Mesenchymal stem cell (in vitro differentiated cells and primary cell): ENCODE measurements at regions not wholly inside any gene's neighbourhood (a gene's known extent, or its start where the extent isn't known, plus 50 kb on each side); places are given as distances from the start of the nearest gene placed in this dataset.

ENCODE experiments used
- DNase-seq: peaks from one replicate; pipeline ENCODE4 v3.0.0-alpha.2; 2013
- H2AFZ ChIP-seq: one replicate; pipeline ENCODE4 v1.6.1; 2013; ENCODE audit warnings: low read depth, mild to moderate bottlenecking, control low read depth, inconsistent platforms, low read length, moderate library complexity
- H2AK5ac ChIP-seq: 2 replicates; pipeline ENCODE4 v1.6.1; 2013; ENCODE audit warnings: low read length, moderate library complexity, mild to moderate bottlenecking, inconsistent platforms; ENCODE audit not compliant: severe bottlenecking
- H2BK120ac ChIP-seq: one replicate; pipeline ENCODE4 v1.6.1; 2013; ENCODE audit warnings: low read depth, mild to moderate bottlenecking, inconsistent platforms, low read length, moderate library complexity
- H2BK12ac ChIP-seq, 2 experiments: one replicate each; pipeline ENCODE4 v1.6.1; 2013; ENCODE audit warnings: inconsistent platforms in 2 of 2, low read length in 2 of 2, mild to moderate bottlenecking in 2 of 2, moderate library complexity in 2 of 2, control low read depth in 1 of 2
- H2BK15ac ChIP-seq: one replicate; pipeline ENCODE4 v1.6.1; 2013; ENCODE audit warnings: mild to moderate bottlenecking, low read depth, inconsistent platforms; ENCODE audit not compliant: poor library complexity, severe bottlenecking
- H2BK5ac ChIP-seq: 2 replicates; pipeline ENCODE4 v1.6.1; 2013; ENCODE audit warnings: low read depth, mild to moderate bottlenecking, low read length, control low read depth, inconsistent platforms; ENCODE audit not compliant: poor library complexity, severe bottlenecking
- H3K14ac ChIP-seq, 2 experiments: one replicate each; pipeline ENCODE4 v1.6.1; 2013; ENCODE audit warnings: inconsistent platforms in 2 of 2, low read length in 2 of 2, control low read depth in 1 of 2, mild to moderate bottlenecking in 1 of 2, moderate library complexity in 1 of 2
- H3K18ac ChIP-seq, 2 experiments: one replicate each; pipeline ENCODE4 v1.6.1; 2013; ENCODE audit warnings: inconsistent platforms in 2 of 2, low read length in 2 of 2, control low read depth in 1 of 2, low read depth in 1 of 2, mild to moderate bottlenecking in 1 of 2
- H3K23ac ChIP-seq, 2 experiments: one replicate each; pipeline ENCODE4 v1.6.1; 2013; ENCODE audit warnings: inconsistent platforms in 2 of 2, low read length in 2 of 2, mild to moderate bottlenecking in 2 of 2, moderate library complexity in 2 of 2, control low read depth in 1 of 2
- H3K27ac ChIP-seq: 2 replicates; pipeline ENCODE4 v1.5.1; 2013; ENCODE audit warnings: mild to moderate bottlenecking, moderate library complexity, low read length, control low read depth, inconsistent platforms; ENCODE audit not compliant: poor library complexity, severe bottlenecking
- H3K27me3 ChIP-seq, 2 experiments: 2 replicates each; pipeline versions ENCODE4 v1.6.1 to v1.7.0; 2013; ENCODE audit warnings: low read length in 2 of 2, mild to moderate bottlenecking in 2 of 2, moderate library complexity in 2 of 2, control low read depth in 1 of 2, inconsistent platforms in 1 of 2; ENCODE audit not compliant: control insufficient read depth in 1 of 2, insufficient read depth in 1 of 2
- H3K36me3 ChIP-seq, 2 experiments: 2 replicates each; pipeline versions ENCODE4 v1.6.1 to v1.7.0; 2013; ENCODE audit warnings: low read length in 2 of 2, control low read depth in 1 of 2, inconsistent platforms in 1 of 2, low read depth in 1 of 2, mild to moderate bottlenecking in 1 of 2; ENCODE audit not compliant: insufficient read depth in 2 of 2, control insufficient read depth in 1 of 2
- H3K4ac ChIP-seq, 2 experiments: one replicate each; pipeline ENCODE4 v1.6.1; 2013; ENCODE audit warnings: inconsistent platforms in 2 of 2, low read length in 2 of 2, mild to moderate bottlenecking in 2 of 2, moderate library complexity in 2 of 2, control low read depth in 1 of 2, low read depth in 1 of 2
- H3K4me1 ChIP-seq: 2 replicates; pipeline ENCODE4 v1.6.1; 2013; ENCODE audit warnings: low read depth, low read length, control low read depth; ENCODE audit not compliant: control insufficient read depth, insufficient read depth
- H3K4me2 ChIP-seq: 2 replicates; pipeline ENCODE4 v1.6.1; 2013; ENCODE audit warnings: low read length, mild to moderate bottlenecking, inconsistent platforms; ENCODE audit not compliant: poor library complexity, severe bottlenecking
- H3K4me3 ChIP-seq, 2 experiments: 2 replicates each; pipeline versions ENCODE4 v1.5.1 to v1.7.0; 2013; ENCODE audit warnings: low read length in 2 of 2, mild to moderate bottlenecking in 2 of 2, control low read depth in 1 of 2, low read depth in 1 of 2; ENCODE audit not compliant: insufficient read depth in 1 of 2
- H3K79me1 ChIP-seq: replicated peaks from 2 replicates; pipeline ENCODE4 v1.6.1; 2013; ENCODE audit warnings: mild to moderate bottlenecking, control low read depth, low read length, inconsistent platforms; ENCODE audit not compliant: poor library complexity, severe bottlenecking
- H3K9ac ChIP-seq: 2 replicates; pipeline ENCODE4 v1.7.0; 2013; ENCODE audit warnings: mild to moderate bottlenecking, low read length, moderate library complexity
- H3K9me3 ChIP-seq: 2 replicates; pipeline ENCODE4 v1.7.0; 2013; ENCODE audit warnings: mild to moderate bottlenecking, low read length; ENCODE audit not compliant: control insufficient read depth
- H4K8ac ChIP-seq: one replicate; pipeline ENCODE4 v1.6.1; 2013; ENCODE audit warnings: inconsistent platforms, mild to moderate bottlenecking, low read length, moderate library complexity
- H4K91ac ChIP-seq: one replicate; pipeline ENCODE4 v1.6.1; 2013; ENCODE audit warnings: mild to moderate bottlenecking, low read length, inconsistent platforms
- WGBS: methylation state at CpG from one replicate; pipeline ENCODE4 v1.1.7; 2013; ENCODE audit warnings: mixed read lengths; 5-methylcytosine and 5-hydroxymethylcytosine counted together

DNA sequence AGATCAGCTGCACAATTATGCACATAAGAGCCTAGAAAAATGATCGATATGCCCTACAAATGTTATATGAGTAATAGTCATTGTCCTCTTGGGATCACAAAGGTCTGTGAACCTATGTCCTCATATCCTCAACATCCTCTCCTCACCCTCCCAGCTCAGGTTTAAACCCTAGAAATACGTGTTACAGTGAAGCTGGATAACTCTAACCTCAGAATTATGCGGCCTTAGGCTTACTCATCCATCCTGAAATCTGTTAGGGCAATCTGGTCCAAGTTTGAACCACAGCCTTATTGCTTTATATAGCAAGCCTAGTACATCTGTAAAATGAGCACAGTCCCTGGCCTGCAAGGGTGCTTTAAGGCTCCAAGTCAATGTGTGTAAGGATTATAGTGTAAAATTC is 84.2 kb upstream of the FRMD4A start:
- Histone ChIP-seq H3K4me1 (peaks cover 1% of the 10 kb centered on the region), H3K4me2 (no peak overlapping the region), H2BK5ac (no peak overlapping the region), H3K4ac (no peak overlapping the region), H3K27ac (no peak overlapping the region), H3K23ac (no peak overlapping the region), H3K4me3 (no peak overlapping the region), H3K36me3 (no peaks in the 10 kb centered on the region), H3K27me3 (peaks cover 0 to 77% of the 10 kb centered on the region in 2 experiments), H3K79me1 (no peaks in the 10 kb centered on the region), H3K9me3 (no peaks in the 10 kb centered on the region), H2AK5ac (no peak overlapping the region), H2BK120ac (no peak overlapping the region), H2BK12ac (no peak overlapping the region), H4K8ac (no peak overlapping the region), H4K91ac (no peak overlapping the region), H3K9ac (no peak overlapping the region), H3K14ac (no peak overlapping the region), H3K18ac (no peak overlapping the region), H2BK15ac (no peak overlapping the region), H2AFZ (no peak overlapping the region)
- WGBS: 13% methylated on average over 2 of the region's 3 CpGs
- DNase-seq: no peak

GRCh38 chr10:14413523-14413922 is 82.8 kb upstream of the FRMD4A start:
- 57% methylated on average over 5 of the region's 5 CpGs for WGBS

DNA sequence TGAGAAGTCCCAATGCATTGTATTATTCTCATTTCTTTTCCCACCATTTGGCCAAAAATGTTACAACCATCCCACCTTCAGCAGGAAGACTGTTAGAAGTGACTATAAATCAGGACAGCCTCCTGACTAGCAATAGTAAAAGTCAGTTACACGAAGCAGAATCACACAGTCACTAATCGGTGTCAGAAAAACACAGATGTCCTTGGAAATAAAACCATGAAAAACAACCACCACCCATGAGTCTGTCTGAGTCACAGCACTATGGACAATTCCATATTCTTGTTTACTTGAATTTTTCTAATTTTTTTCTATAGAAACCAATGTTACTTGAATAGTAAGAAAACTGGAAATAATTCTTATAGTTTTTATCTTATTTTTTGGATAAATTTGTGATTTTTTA is 81.9 kb upstream of the FRMD4A start:
- H3K4me3 ChIP-seq: no peak overlapping the region

More at GRCh38 chr10:14413523-14413922, 82.8 kb upstream of the FRMD4A start:
- no peak for DNase-seq
- Histone ChIP-seq H2AK5ac (no peak overlapping the region), H3K27me3 (peaks cover 0 to 85% of the 10 kb centered on the region in 2 experiments), H2BK15ac (no peak overlapping the region), H2BK12ac (no peak overlapping the region), H3K27ac (no peak overlapping the region), H3K14ac (no peak overlapping the region), H3K4me2 (no peak overlapping the region), H3K36me3 (no peaks in the 10 kb centered on the region), H2AFZ (no peak overlapping the region), H3K79me1 (no peaks in the 10 kb centered on the region), H3K18ac (no peak overlapping the region), H3K9me3 (no peaks in the 10 kb centered on the region), H4K91ac (no peak overlapping the region), H2BK5ac (no peak overlapping the region), H3K4me1 (peaks cover 1% of the 10 kb centered on the region), H4K8ac (no peak overlapping the region), H3K9ac (no peak overlapping the region), H3K4me3 (no peak overlapping the region), H2BK120ac (no peak overlapping the region), H3K4ac (no peak overlapping the region), H3K23ac (no peak overlapping the region)

GRCh38 chr10:14409856-14410458 is 79.2 kb upstream of the FRMD4A start:
- Histone ChIP-seq H3K4me3 (no peak overlapping the region), H3K36me3 (no peaks in the 10 kb centered on the region), H2BK15ac (no peak overlapping the region), H3K9ac (no peak overlapping the region), H3K79me1 (no peaks in the 10 kb centered on the region), H2BK120ac (no peak overlapping the region), H3K27me3 (peaks cover 0 to 88% of the 10 kb centered on the region in 2 experiments), H2BK12ac (no peak overlapping the region), H3K4me2 (no peak overlapping the region), H3K14ac (no peak overlapping the region), H4K8ac (no peak overlapping the region), H2AK5ac (no peak overlapping the region), H3K18ac (no peak overlapping the region), H3K4ac (no peak overlapping the region), H3K9me3 (no peaks in the 10 kb centered on the region), H2AFZ (no peak overlapping the region), H4K91ac (no peak overlapping the region), H2BK5ac (no peak overlapping the region), H3K4me1 (peaks cover 5% of the 10 kb centered on the region), H3K27ac (no peak overlapping the region), H3K23ac (no peak overlapping the region)
- DNase-seq: no peak
- WGBS: 88% methylated on average over 3 of the region's 3 CpGs

More for the DNA sequence above, 81.9 kb upstream of the FRMD4A start:
- Histone ChIP-seq H3K9ac (no peak overlapping the region), H3K4ac (no peak overlapping the region), H3K9me3 (no peaks in the 10 kb centered on the region), H3K14ac (no peak overlapping the region), H3K4me1 (peaks cover 1% of the 10 kb centered on the region), H3K27ac (no peak overlapping the region), H3K4me2 (no peak overlapping the region), H3K79me1 (no peaks in the 10 kb centered on the region), H2BK15ac (no peak overlapping the region), H4K91ac (no peak overlapping the region), H2BK12ac (no peak overlapping the region), H3K18ac (no peak overlapping the region), H3K27me3 (peaks cover 0 to 85% of the 10 kb centered on the region in 2 experiments), H2BK120ac (no peak overlapping the region), H2BK5ac (no peak overlapping the region), H3K36me3 (no peaks in the 10 kb centered on the region), H2AFZ (no peak overlapping the region), H3K23ac (no peak overlapping the region), H2AK5ac (no peak overlapping the region), H4K8ac (no peak overlapping the region)
- WGBS: 23% methylated on average over 2 of the region's 2 CpGs
- DNase-seq: no peak
